ENCODE measurements at regions not wholly inside any gene's neighbourhood (a gene's known extent, or its start where the extent isn't known, plus 50 kb on each side); places are given as distances from the start of the nearest gene placed in this dataset.
"Not testable (repeated sequence)": the region's sequence is repeated elsewhere in the genome, so short reads cannot be mapped to it uniquely, and the experiment has no call there.

DNA sequence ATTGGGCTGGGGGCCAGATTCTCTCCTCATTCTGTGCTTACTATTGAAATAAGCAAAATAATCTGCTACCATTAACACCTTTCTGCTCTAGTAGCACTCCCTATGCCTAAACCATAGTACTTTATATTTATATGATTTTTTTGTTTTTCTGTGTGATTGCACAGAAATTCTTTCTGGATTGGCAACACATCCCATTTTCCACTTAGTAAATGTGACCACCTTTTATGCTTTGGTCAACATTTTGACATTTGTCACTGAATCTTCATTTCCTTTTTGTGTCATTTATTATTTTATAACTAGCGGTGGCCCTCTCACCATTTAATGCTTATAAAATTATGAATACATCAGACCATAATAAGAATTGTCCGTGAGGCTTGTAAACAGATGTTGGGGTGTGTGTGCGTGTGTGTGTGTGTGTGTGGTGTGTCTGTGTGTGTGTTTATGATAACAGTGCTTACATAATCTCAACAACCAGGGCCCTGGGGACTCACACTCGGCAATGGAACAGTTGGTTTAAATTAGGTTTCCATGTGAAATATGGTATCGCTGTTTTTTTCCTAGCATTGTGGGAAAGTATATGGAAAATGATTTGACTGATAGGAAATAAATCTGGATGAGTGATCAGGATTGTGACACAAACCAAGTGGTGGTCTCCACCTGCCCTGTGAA lies 138.9 kb downstream of the NOC3L start:
- no peak for DNase-seq (ENCODE audit: low read depth, low spot score)

DNA sequence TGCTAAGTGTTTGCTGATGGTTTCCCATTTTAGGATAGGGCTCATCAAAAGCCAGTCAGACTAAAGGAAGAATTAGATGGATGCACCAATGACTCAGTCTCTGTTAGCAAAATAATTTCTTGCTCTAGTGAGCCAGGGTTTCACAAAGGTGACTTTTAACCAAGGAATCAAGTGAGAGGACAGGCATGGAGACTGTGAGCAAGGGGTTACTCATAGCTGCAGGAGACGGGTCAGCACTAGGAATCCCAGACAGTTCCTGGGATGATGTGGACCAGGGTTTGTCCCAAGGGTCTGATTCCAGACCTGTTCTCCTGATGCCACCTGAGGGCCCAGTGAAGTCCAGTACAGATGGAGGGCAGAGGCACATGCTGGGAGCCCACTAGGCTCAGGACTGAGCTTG lies 138.1 kb downstream of the NOC3L start:
- no peak for DNase-seq (ENCODE audit: low read depth, low spot score)

DNA sequence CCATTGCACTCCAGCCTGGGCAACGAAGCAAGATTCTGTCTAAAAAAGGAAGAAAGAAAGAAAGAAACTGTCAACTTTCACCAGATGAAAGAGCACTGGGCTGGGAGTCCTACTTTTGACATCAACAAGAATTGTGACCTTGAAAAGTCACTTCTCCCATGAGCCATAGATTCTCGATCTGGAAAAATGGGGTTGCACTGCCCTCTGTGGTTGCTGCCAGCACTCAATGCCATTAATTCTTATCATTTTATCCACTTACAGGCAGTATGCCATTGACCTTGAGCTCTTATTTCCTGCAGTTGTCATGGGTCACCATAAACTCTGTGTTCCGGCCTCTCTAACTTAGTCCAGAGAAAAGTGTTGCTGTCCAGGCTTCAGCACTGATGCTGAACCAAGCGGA lies 137.2 kb downstream of the NOC3L start:
- DNase-seq (ENCODE audit: low read depth, low spot score), result no peak

DNA sequence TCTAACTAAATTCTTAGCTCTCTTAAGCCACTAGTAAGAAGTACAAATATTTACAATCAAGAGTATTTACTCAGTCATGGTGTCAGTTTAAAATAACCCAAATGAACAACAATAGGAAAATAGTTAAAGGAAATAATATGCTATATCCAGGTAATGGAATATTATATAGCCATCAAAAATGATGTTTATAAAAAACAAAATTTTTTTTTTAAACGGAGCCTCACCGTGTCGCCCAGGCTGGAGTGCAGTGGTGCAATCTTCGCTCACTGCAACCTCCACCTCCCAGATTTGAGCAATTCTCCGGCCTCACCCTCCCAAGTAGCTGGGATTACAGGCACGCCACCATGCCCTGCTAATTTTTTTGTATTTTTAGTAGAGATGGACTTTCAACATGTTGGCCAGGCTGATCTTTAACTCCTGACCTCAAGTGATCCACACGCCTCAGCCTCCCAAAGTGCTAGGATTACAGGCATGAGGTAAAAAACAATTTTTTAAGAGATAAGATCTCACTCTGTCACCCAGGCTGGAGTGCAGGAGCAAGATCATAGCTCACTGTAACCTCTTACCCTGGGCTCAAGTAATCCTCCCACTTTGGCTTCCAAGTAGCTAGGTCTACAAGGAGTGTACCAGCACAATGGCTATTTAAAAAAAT lies 132.5 kb downstream of the NOC3L start:
- DNase-seq (ENCODE audit: low read depth, low spot score), result no peak

DNA sequence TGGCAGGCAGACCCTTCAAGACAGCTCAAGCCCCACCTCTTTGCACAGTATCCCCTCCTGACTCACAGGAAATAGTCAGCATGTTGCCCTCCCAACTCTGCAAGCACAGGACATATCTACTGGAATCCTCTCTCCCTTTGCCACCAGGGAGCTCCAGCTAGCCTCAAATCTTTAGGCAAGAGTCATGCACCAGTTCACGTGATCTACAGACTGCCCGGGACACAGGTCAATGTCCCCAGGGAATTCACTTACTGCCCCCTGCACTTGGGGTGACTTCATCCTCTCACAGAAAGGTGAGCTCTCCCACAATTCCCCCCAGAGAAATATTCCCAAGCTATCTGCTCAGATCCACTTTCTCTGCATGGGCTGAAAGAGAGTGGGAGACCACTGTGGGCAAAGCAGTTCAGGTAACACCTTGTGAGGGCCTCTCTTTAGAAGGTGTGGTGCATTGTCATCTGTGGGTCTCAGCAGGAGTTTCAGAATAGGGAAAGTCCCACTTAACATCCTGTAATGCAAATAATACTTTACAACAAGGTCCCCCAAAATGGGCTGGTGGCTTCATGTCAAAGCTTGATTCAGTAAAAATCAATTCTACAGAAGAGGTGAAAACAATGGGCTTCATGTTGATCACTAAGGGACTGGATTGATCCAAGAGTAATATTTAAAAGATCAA lies 129.9 kb downstream of the NOC3L start:
- DNase-seq (ENCODE audit: low read depth, low spot score), result no peak

DNA sequence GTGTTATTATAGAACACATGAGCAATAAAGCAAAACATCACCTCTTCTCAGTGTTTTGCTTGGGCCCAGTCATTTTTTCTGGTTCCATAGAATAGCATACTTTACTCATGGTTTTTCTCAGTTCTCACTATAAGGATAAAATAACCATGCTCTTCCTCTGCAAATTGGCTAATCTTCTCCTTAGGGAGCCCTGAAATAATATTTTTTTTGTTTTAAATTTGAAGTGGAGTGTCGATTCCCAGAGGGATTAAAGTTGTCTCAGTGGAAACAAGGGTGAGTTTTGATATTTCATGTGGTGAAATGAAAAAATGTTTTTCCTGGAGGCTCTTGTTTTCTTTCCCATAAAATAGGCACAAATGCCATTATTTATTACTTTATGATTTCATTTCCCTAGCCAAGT lies 127.3 kb downstream of the NOC3L start:
- no peak for DNase-seq (ENCODE audit: low read depth, low spot score)

DNA sequence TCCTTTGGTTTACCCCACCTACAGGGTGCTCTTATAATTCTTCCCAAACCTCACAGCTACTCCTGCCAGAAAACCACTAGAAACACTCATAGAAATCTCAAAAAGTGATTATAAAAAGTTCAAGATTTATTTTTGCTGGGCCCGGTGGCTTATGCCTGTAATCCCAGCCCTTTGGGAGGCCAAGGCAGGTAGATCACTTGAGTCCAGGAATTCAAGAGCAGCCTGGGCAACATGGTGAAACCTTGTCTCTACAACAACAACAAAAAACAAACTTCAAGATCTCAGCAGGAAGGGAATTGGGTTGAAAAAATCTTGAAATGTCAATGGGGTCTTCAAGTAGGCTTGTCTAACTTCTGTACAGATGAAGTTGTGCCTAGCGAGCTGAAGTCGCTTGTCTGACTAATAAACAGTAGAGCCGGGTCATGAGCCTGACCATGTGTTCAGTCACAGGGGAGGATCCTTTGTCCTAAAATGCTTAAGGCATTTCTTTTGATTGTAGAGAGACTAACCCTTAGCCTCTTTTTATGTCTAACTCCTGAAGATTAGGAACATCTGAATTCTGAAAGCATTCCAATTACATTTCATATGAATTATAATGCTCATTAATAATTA lies 124.6 kb downstream of the NOC3L start:
- no peak for DNase-seq (ENCODE audit: low read depth, low spot score)

DNA sequence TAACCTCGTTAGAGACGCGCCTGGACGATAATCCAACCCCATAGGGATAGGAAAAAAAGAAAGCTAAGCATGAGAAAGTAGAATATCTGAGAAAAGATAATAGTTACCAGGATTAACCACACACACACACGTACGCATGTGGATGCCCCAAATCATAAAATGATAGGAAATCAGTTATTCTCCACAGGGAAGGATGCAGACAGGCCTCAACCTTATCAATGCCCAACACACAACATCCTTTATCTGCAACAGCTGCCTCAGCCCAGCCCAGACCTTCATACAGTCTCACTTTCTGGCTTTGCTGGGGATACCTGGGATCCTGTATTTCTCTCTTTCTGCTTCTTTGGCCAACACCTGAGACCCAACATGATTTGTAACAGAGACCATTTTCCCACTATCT lies 123.0 kb downstream of the NOC3L start:
- no peak for DNase-seq (ENCODE audit: low read depth, low spot score)

DNA sequence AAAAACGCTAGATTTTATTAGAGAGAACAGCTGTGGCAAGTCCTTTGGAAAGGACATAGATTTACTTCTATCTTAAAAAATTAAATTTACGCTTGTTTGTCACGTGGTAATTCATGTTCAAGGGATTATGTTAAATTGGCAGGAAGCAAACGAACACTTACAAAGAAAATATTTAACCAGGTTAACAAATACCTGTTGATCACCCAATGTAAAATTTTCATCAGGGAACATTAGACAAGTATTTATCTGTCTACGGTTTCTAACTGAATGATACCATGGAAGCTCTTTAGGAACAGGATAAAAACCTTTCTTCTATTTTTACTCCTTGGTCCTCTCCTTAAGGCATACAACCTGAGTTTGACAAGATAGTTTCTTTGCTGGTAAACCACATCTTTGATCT lies 122.2 kb downstream of the NOC3L start:
- DNase-seq (ENCODE audit: low read depth, low spot score), result no peak

DNA sequence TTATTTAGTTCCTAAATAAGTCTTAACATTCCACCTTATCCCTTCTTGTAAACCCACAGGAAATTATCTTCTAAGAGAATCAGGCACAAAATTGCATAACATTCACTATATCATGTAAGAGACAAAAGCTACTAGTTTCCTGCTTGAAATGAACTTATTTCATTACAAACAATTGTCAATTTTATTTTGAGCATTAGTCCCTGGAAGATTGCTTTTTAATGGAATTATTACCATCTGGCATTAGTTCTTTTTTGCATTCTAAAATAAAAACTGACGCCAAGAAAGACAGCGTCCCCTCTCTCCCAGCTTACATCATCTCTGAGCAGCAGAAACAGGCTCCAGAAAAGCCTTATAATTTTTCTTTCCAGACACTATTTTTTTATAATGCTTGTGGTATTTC lies 121.8 kb downstream of the NOC3L start:
- no peak for DNase-seq (ENCODE audit: low read depth, low spot score)

DNA sequence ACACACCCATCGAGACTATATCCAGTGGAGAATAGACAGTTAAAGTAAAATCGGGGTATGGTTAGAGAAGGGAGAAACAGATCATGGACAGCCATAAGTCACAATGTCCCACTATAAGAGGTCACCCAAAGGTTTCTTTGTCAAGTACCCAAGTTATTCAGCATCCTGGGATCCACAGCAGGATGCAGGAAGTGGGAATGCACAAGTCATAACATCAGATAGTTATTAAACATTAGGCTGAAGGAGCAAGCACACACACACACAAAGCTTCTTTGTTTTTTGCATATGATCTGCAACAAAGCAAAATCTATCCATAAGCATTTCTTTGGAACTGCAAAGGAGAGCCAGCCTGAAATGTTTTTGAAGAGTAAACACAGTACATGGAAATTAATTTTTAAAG lies 111.6 kb downstream of the NOC3L start:
- no peak for DNase-seq (ENCODE audit: low read depth, low spot score)

DNA sequence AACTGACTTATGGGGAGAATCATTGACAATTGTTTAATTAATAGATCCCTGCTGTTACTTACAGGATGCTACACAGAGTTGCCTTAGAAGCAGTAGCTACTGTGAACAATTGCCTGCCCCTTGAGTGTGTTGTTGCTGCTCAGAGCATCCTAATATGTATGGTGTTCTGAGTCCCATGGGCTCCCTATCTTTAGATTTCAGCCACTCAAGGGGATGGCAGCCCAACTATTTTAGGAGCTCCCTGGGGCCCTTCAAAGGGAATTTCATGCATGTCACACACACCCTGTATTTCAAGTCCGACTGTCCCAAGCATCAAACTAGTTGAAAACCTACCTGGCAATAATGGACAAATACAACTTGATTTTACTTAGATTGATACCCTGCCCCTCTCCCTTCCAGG lies 111.2 kb downstream of the NOC3L start:
- no peak for DNase-seq (ENCODE audit: low read depth, low spot score)

DNA sequence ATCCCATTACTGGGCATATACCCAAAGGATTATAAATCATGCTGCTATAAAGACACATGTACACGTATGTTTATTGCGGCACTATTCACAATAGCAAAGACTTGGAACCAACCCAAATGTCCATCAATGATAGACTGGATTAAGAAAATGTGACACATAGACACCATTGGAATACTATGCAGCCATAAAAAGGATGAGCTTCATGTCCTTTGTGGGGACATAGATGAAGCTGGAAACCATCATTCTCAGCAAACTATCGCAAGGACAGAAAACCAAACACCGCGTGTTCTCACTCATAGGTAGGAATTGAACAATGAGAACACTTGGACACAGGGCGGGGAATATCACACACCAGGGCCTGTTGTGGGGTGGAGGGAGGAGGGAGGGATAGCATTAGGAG lies 105.3 kb downstream of the NOC3L start:
- not testable (repeated sequence) for DNase-seq (ENCODE audit: low read depth, low spot score)

DNA sequence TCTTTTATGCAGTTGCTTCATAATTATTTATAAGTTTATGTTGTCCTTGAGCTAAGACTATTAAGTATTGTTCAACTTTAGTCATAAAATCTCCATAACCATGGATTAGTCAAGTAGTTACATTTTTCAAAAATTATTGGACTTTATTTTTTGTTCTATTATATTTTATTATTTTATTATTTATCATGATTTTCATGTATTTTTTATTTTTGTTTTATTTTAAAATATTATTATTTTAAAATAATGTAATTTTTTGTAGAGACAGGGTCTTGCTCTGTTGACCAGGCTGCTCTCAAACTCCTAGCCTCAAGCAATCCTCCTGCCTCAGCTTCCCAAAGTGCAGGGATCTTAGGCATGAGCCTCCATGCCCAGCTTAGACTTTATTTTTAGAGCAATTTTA lies 102.3 kb downstream of the NOC3L start:
- no peak for DNase-seq (ENCODE audit: low read depth, low spot score)

DNA sequence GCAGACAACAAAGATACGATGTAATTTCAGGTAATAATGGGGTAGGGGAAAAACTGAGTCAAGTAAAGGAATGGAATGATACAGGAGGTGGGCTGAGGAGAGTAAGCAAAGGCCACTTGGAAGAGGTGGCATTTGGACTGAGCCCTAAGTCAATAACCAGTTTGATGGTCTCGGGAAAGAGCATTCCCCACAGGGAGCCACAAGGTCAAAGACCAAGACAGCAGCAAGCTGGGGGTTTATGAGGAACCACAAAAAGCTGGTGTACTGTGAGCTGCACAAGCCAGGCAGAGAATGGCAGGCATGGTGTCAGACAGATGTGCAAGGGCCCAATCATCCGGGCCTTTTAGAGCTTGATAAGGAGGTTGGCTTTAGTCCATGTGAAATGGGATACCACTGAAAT lies 98.7 kb downstream of the NOC3L start:
- DNase-seq (ENCODE audit: low read depth, low spot score), result no peak

DNA sequence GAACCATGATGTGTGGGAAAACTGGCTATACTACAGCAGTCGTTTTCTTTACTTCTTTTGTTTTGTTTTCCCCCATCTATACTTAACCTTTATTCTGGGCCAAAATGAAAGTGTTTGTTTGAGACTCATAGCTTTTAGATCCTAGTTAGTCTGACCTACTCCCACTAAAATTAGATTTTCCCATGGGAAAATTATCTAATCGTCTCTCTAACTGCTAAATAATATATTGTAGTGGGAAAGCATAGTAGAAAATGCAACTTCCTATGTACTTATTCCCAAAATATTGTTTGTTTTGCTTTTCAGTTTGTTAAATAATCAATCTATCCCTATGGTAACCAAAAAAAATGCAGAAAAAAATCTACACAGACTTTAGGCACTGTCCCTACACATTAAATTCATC lies 96.6 kb downstream of the NOC3L start:
- DNase-seq (ENCODE audit: low read depth, low spot score), result no peak

DNA sequence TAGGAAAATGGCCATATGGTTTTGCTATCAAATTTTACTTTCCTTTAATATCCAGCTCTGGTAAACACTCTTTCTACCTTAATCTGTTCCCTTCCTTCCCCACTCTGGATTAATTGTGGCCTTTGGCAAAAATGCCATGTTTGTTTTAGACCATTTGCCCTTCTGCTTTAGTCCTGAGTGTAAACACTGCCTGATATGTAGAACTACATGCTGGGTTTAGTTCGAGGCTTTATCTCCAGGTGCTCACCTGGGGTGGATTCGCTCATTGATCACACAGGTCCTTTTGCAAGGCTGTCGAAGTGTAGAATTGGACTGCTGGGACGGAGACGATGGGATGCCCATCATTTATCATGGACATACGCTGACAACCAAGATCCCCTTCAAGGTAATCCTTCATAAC lies 94.1 kb downstream of the NOC3L start:
- DNase-seq (ENCODE audit: low read depth, low spot score), result no peak

DNA sequence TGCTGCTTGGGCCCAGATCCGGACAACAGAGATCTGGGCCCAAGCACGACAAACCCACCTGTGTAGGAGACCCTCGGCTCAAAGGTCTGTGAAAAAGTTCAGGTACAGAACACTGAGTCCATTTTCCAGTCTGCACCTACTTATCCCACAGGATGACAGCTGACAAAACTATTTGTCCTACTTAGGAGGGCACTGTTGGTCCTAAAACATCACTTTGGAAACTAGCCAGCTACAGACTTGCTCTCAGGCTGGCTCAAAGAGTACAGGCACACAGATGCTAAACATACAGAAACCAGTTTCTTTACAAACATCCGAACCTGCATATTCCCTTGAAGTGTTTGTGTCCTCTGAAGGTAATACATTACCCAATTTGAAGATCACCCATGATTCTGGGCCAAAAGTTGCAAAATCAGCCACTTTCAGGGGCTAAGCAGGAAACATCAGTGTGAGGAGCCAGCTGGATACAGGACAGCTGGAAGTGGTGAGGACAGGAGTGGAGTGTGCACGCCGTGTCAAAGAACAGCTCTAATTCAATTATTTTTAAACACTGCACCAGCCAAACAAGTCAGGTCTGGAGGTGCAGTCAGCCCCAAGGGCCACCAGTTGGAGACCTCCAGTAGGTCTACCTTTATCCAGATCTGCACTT lies 88.5 kb downstream of the NOC3L start:
- no peak for DNase-seq (ENCODE audit: low read depth, low spot score)

DNA sequence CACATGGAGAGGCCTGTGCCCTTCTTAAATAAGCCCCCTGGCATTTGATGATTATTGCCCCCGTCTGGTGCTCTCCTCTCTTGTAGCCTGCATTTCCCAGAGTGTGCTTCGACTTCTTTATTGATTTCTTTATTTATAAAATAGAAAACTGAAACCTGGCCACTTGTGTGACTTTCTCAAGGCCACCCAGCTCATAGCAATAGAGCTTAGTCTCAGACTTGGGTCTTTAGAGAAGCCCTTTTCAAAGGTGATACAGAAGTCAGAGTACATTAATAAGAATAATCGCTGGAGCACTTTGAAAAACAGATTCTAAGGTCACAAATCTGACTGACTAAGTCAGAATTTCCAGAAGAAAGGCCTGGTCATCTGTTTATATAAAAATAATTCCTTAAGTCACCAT lies 86.6 kb downstream of the NOC3L start:
- DNase-seq (ENCODE audit: low read depth, low spot score), result no peak

DNA sequence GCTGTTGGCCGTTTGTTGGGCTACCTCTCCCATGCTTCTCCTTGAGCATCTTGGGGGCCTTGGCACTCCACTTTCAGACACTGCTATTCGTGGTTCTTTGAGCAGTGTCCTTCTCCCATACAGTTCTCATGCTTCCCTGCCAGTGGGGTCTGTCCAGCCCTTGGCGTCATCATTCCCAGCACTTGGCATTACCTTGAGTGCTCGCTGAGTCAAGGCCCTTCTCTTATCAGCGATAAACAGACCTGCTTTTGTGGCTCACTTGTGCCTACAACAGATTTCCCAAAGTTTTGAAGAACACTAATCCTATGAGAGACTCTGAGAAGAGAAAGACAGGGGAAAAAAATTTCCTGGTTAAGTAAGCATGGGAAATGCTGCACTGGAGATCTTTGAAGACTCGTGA lies 85.3 kb downstream of the NOC3L start:
- DNase-seq (ENCODE audit: low read depth, low spot score), result no peak

DNA sequence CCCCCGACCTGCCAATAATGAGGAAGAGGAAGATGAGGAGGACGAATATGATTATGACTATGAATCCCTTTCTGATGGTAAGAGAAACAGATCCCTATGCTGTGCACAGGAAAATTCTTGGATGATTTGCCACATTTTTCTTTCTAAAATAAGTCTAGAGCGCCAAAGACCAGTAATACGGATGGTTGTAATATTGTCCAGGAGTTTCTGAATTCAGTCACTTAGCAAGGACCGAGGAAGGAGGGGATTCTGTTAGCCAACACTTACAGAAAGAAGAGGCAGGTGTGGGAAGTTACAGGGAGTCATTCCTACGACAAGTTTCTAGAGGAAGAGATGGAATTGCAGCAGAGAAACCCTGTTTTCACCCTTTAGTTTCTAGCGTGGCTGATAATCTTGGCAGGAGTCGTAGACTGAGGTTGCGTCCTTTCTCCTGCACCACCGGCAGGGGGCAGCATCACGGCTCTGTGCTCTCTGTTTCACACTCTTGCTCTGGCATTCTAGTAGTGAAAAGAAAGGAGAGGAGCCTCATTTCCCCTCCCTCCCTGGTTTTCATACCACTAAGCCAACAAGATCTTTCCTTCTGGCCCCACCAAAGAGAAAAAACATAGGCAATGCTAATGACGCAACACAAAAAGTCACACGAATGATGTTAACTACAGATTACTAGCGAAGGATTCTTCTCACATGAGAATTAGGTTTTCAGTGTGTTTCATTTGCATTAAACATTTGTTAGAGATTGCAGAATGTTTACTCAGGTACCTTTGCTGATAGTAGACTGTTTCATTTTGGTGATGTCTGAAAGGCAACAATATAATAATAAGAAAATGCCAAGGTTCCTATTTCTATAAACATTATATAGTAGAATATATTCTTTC lies 82.7 kb downstream of the NOC3L start:
- peak; percentile 14 for DNase-seq (ENCODE audit: low read depth, low spot score)

Data from activated naive CD8-positive, alpha-beta T cell treated with anti-CD3 and anti-CD28 coated beads, Interleukin-2, amount 50 U/mL, for 16 hours (primary cell).